22Rv1 (cell line): ENCODE measurements at regions not wholly inside any gene's neighbourhood (a gene's known extent, or its start where the extent isn't known, plus 50 kb on each side); places are given as distances from the start of the nearest gene placed in this dataset.

Experiments
- CTCF ChIP-seq: fragments of 450-650 bp; IDR thresholded peaks from 2 replicates; pipeline ENCODE4 v1.5.1; 2017; ENCODE audit warnings: mild to moderate bottlenecking
- ZFX ChIP-seq: fragments of 450-650 bp; IDR thresholded peaks from 2 replicates; pipeline ENCODE4 v1.6.1; 2017; ENCODE audit warnings: antibody characterized with exemption, borderline replicate concordance

DNA sequence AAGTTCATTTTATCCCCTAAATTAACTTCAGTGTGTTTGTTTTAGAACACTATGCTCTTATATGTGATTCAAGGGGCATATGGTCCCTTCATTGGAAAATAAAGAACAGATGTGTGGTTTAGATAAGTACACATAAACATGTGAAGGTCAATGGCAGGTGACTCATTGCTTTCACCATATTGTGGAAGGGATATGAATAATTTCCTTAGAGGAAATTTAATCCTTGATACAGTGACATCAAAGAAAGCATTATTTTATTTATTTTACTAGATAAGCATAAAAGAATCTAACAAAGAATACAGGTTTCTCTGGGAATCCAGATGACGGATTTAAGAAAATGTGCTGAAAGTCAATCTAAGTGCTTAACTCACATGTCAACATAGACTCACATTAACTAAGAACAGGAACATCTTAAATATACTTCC is 373.5 kb downstream of the KCTD12 start:
- TF ChIP-seq CTCF (no peak), ZFX (no peak)
